Erythroblast (primary cell): ENCODE measurements at regions not wholly inside any gene's neighbourhood (a gene's known extent, or its start where the extent isn't known, plus 50 kb on each side); places are given as distances from the start of the nearest gene placed in this dataset.
A peak's percentile ranks its signal among the peaks of the same experiment; 100 is the strongest.
"Not testable (repeated sequence)": the region's sequence is repeated elsewhere in the genome, so short reads cannot be mapped to it uniquely, and the experiment has no call there.

ENCODE experiments used
- DNase-seq, 2 experiments: peaks; one replicate each; lab custom pipeline; 2025; lab: John Stamatoyannopoulos, UW
- GATA1 ChIP-seq: IDR thresholded peaks from 2 replicates; pipeline ENCODE4 v1.6.1; 2011; ENCODE audit warnings: low read depth, mild to moderate bottlenecking, control low read depth, low read length, moderate library complexity
- POLR2A ChIP-seq: IDR thresholded peaks from 2 replicates; pipeline ENCODE4 v1.6.1; 2011; ENCODE audit warnings: mild to moderate bottlenecking, low read length

DNA sequence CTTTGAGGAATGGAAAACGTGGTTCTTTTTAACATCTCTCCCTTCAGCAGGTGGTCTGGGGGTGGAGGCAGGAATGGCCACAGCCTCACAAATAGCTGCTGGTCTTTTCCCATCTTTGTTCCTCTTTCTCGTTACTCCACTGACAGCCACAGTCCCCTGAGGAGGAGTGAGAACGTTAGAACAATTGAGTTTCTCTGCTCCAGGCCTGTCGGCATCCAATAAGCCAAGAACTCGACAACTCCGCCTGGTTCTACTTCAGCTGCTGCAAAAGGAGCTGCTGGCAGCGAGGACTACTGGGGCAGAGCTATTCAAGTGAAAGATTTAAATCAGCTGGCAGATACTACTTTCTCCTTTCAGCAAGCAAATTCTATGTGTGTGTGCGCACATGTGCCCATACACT is 169.5 kb upstream of the GALNT2 start:
- no peak for TF ChIP-seq GATA1
- no peak for TF ChIP-seq POLR2A
- no peak for DNase-seq

DNA sequence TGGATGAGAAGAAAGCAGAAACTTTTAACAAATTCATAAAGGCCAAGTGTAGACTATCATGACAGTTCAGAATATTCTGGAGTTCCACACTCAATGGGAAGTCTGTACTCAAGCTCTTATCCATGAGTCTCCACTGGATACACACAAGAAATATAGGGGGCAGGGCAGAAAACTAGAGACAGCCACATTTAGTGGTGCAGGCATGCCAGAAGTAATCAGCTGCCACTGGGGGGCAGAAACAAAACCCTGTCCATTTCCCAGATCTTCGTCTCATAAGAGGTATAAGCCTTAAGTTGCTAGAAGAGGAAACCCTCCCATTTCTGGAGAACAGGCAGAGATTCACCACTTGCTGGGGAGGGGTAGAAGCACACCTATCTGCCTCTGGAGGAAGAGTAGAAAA is 166.8 kb upstream of the GALNT2 start:
- DNase-seq: peak in 1 of 2 experiments; percentile 4
- TF ChIP-seq GATA1: no peak
- TF ChIP-seq POLR2A: no peak

DNA sequence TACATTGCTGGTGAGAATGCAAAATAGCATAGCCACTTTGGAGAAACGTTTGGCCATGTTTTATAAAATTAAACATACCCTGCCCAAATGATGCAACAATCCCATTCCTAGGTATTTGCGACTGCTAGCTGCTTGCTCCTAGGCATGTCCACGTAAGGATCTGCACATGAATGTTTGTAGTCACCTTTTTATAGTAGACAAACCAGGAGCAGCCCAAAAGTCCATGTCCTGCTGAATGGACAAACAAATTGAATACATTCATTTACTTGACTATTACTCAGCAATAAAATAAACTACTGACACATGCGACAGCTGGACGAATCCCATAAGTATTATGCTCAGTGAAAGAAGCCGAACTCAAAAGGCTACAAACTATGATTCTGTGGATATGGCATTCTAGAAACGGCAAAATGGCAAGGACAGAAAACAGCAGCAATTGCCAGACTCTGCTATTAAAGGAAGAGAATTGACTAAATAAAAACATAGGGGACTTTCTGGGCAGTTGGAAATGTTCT is 161.9 kb upstream of the GALNT2 start:
- DNase-seq: no peak
- TF ChIP-seq POLR2A (no peak), GATA1 (no peak)

DNA sequence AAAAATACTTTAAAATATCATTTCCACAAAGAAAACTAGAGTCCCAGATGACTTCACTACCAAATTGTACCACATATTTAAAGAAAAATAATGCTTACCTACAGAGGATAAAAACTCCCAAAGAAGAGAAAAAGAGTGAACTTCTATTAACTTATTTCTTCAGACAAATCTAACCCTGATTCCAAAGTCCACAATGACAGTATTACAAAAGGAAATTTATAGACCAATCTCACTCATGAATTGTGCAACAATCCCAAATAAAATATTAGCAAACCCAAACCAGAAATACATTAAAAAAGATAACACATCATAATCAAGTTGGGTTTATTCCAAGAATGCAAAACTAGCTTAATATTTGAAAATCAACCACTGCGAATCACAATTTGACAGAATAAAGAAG is 161.4 kb upstream of the GALNT2 start:
- no peak for DNase-seq
- TF ChIP-seq POLR2A: no peak
- TF ChIP-seq GATA1: no peak

DNA sequence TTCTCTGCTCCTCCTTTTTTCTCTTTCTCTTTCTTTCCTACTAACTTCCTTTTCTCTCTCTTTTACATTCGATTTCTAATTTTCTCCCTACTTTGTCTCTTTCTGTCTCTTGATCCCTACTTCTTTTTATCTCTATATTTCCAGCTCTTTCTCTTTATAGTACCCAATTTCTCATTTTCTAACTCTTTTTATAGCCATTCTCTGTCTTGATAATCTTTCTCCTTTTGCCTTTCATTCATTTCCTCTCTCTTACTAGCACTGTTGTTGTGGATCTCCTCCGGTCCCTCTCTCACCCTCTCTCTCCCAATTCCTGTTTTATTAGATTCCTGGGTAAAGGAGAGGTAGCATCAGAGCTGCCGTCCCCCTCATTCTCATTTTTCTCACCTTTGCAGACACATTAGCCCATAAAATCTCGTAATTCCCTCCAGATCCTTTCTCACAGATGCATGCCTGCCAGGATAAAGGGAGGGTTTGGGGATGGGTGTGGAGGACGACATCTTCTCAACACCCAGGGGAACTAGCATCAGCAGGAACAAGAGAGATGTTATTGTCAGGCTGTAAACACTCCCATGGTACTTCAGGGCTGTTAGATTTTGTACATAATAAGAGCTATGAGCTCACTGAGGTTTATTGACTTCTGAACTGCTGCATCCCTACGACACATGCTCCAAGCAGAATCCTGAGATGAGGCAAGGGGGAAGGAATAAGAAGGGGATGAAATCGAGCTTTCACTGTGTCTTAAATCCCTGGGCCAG is 159.0 kb upstream of the GALNT2 start:
- TF ChIP-seq GATA1 (no peak), POLR2A (no peak)
- DNase-seq: no peak

DNA sequence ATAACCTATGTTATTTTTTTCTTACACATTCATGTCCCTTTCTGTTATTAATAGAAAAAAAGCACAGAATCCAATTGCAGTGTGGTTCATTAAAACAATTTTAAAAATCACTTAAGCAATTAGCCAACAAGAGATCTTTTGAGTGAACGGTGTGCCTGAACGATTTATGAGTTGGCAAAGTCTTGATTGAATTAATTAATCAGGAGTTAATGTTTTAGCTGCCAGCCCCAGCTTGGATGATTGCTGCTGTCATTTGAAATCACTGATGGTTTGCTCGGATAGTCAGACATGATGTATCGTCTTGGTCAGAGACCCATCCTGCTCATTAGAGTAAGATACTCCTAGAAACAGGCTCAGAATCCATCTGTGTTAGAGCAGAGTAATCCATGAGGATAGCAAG is 158.3 kb upstream of the GALNT2 start:
- DNase-seq: no peak
- TF ChIP-seq GATA1 (no peak), POLR2A (no peak)

DNA sequence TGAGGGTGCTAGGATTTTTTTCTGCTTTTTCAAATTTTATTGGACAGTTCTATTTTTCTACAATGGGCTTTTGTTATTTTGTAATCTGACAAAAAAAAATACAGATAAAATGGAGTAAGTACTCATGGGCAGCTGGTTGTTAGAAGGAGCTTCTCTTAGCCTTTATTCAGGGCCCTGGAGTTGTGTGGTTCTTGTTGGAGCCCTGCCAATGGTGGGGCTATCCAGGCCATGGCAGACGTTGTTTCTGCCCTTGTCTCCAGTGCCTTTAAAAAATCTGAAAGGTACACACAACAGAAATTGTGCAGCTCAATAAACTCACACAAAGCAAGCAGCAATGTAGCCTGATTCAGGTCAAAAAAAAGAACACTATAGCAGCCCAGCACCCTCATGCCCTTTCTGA is 153.5 kb upstream of the GALNT2 start:
- DNase-seq: no peak
- TF ChIP-seq POLR2A: no peak
- no peak for TF ChIP-seq GATA1

DNA sequence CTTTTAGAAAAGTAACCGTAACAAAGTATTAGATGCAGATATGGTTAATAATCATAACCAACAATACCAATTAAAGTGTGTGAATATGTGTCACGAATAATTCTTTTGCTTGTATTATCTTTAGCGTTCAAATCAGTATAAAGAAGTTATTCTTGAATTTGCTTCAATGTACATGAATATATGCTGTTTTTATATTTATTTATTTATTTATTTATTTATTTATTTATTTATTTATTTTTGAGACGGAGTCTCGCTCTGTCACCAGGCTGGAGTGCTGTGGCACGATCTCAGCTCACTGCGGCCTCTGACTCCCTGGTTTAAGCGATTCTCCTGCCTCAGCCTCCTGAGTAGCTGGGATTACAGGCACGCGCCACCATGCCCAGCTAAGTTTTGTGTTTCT is 147.6 kb upstream of the GALNT2 start:
- DNase-seq: not testable (repeated sequence)

DNA sequence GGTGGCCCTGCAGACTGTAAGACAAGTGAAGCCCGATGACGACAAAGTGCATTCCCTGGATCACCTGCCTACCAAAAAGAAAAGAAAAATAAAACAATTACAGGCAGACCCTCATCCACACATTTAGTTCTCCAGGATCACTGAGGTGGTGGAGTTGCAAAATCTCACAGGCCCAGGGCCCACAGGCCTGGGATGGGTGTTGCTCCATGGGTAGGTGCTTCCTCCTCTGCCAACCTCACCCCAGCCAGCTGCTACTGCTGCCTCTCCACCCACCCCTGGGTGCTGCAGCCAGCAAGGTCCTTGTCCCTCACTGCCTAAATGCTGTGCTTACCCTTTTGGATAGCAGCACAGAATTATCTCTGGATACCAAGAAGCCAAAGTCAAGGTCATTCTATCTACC is 146.4 kb upstream of the GALNT2 start:
- TF ChIP-seq GATA1: no peak
- TF ChIP-seq POLR2A: no peak

DNA sequence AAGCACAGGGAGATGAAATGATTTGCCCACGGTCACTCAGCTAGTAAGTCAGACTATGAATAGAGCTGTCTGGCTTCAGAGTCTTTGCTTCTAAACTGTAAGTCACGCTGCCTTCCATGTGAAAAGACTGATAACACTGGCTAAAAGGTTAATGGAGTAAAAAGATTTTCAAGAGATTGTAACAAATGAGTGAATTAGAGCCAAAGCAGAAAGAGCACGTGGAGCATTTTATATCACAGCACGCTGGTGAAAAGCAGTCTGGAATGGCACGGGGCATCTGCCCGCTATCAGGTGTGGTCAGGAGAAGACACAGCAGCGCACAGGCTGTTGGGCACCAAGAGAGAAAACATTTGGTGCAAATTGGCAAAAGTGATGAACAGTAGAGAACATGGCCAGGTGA is 144.8 kb upstream of the GALNT2 start:
- DNase-seq: no peak
- TF ChIP-seq GATA1 (no peak), POLR2A (no peak)

More for the DNA sequence above, 146.4 kb upstream of the GALNT2 start:
- DNase-seq: no peak

DNA sequence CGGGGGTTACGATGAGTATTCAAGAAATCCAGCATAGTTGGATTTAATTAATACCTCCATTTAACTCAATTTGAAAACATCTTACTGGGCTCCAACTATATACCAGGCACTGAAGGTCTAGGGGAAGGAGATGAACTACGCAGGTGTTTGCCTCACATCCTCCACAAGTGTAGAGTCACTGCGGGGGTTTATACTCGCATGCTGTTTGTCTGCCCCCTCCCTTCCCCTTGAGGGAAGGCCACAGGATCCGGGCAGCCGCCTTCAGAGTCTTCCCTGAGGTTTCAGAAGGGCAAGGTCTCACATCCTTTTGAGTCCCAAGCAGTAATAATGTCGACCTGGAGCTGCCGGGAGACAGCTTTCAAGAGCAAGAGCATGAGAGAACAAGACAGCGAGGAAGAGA is 142.4 kb upstream of the GALNT2 start:
- no peak for DNase-seq
- TF ChIP-seq GATA1 (no peak), POLR2A (no peak)

DNA sequence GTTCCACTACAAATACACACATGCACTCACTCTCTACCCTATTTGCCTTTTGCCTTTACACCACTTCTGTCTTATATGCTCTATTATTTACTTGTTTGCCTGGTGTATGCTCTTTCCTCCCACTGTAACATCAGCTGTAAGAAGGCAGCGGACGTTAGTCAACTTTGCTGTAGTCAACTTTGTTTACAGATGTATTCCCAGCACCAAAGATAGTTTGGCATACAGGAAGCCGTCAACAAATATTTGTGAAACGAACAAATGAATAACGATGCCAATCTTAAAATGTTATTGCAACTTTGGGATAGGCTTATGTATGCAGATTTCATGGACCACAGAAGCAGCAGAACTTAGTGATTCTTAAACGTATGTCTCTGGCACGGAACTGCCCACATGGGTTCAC is 138.3 kb upstream of the GALNT2 start:
- DNase-seq: no peak
- no peak for TF ChIP-seq POLR2A

DNA sequence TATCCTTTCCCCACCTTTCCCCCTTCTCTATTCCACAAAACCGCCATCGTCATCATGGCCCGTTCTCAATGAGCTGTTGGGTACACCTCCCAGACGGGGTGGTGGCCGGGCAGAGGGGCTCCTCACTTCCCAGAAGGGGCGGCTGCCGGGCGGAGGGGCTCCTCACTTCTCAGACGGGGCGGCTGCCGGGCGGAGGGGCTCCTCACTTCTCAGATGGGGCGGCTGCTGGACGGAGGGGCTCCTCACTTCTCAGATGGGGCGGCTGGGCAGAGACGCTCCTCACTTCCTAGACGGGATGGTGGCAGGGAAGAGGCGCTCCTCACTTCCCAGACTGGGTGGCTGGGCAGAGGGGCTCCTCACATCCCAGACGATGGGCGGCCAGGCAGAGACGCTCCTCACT is 135.3 kb upstream of the GALNT2 start:
- DNase-seq: not testable (repeated sequence)

DNA sequence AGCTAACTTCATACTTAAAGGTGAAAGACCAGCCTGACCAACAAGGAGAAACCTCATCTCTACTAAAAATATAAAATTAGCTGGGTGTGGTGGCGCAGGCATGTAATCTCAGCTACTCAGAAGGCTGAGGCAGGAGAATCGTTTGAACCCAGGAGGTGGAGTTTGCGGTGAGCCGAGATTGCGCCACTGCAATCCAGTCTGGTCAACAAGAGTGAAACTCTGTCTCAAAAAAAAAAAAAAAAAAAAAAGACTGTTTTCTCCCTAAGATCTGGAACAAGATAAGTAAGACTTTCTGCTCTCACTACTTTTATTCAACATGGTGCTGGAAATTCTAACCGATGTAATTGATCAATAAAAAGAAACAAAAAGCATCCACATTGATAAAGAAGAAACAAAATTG is 131.9 kb upstream of the GALNT2 start:
- not testable (repeated sequence) for DNase-seq

DNA sequence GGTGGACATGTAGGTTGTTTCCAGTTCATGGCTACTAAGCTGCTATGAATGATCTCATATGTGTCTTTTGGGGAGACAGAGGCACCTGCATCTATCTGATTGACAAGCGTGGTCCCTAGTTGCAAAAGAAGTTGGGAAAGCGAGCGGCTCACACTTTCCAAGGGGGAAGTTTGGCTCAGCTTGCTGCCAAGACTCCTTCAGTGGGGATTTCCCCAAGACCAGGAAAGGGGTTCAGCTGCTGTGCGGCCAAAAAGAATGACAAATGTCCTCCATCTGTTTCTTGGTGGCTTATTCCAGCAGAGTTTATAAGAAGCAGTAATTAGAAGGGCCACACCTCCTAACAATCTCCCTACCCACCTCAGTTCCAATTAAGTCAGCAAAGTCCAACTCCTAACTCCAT is 128.5 kb upstream of the GALNT2 start:
- no peak for DNase-seq
- TF ChIP-seq GATA1: no peak
- TF ChIP-seq POLR2A: no peak

DNA sequence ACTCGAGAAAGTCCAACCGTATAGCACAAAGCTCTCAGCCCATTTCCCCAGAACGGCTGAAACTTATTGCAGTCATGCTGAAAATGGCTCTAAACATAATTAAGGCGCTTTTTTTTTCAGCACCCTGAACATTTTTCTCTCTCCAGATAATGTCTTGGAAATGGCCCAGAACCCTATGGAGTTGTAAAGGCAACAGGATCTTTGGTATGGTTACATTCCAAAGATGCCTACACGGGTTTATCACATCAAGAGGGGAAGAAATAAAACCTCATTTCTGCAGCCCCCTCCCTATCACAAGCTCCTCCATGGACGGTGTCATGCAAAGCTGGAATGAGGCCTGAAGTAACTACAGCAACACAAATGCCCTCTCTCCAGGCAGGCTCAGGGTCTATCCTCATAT is 126.4 kb upstream of the GALNT2 start:
- no peak for TF ChIP-seq POLR2A
- TF ChIP-seq GATA1: no peak
- DNase-seq: no peak
